Left hindlimb (tissue), 1 donor: ENCODE measurements at regions not wholly inside any gene's neighbourhood (a gene's known extent, or its start where the extent isn't known, plus 50 kb on each side); places are given as distances from the start of the nearest gene placed in this dataset.
"Not testable (repeated sequence)": the region's sequence is repeated elsewhere in the genome, so short reads cannot be mapped to it uniquely, and the experiment has no call there.

Source experiments
- DNase-seq: peaks from one replicate; pipeline ENCODE4 v3.0.0-alpha.2; 2018

- DNase-seq = not testable (repeated sequence)
Measured at GRCh38 chr21:35590284-35590683, 470.0 kb downstream of the SETD4 start.

DNA sequence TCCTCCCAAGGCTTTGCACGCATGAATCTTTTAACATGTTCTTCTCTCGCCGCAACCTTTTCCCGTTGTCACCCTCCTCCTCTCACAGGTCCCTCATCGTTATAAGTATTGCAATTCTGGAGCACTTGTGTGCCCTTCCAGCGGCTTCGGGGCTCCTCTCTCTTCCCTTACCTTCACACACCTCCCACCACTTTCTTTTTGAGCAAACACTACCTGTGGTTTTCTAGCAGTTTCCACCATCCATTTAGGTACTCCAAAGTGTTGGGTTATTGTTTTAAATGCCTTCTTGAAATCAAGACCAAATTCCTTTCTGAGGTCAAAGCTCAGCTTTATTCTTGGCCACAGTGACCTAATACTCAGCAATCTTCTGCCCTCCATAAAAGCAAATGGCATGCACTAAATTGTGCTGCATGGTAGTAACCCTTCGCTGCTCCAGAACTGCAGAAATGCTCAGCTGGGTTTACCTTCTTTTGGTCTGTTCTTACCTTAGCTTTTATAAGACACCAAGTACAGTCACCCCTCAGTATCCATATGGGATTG is 472.4 kb downstream of the SETD4 start:
- DNase-seq = no peak

DNA sequence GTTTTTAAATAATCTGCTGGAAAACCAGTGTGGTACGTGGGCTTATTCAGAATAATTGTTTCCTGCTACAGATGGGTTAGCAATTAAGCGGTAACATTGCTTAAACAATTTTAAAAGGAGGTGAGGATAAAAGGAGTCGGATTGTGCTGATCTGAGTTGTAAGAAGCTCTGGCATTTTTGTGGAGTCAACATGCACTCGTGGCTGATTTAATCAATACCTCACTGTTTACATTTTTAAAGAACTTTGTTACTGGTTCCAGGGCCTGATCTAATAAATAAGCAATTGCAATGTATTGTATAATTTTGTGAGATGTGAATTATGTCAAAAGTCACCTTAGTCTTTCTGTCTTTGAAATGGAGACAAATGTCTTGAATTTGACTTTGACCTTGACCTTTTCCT is 474.0 kb downstream of the SETD4 start:
- no peak for DNase-seq

DNA sequence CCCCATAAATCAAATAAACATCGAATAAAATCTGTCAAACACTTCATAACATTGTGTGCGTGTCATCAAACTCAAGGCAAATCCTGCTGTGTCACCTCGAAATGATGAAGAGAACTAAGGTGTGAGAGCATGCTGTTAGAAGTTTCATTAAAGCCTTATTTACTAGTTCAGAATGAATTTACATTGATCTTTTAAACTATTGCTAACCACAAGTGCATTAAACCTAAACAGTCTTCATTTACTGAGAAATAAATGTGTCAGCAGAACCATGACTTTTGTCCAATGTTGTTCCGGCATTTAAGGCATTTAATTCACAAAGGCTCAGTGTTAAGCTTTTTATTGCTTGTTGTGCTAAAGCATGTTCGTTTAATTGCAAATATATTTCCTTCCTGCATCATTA is 474.4 kb downstream of the SETD4 start:
- no peak for DNase-seq

DNA sequence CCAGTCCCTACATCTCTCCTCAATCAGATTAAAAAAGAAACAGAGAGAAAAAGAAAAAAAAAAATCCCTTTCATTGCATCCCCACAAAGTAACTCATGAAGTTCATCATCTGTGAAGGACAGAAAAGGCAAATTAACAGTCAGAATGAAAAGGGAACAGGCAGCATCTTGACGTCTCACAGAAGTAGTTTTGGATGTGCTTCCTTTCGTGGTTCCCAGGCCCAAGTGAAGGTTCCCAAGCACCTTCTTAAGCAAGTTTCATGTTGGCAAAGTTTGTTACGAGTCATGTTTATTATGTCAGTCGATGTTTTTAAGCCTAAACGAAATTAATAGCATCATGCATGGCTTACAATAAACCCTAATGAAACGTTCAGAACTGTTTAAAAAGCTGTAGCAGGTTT is 475.2 kb downstream of the SETD4 start:
- DNase-seq = no peak

- DNase-seq = no peak
Measured at GRCh38 chr21:35583566-35584216, 476.6 kb downstream of the SETD4 start.

- no peak for DNase-seq
Measured at GRCh38 chr21:35582731-35583130, 477.6 kb downstream of the SETD4 start.

- DNase-seq = no peak
Measured at GRCh38 chr21:35581640-35582039, 478.7 kb downstream of the SETD4 start.

DNA sequence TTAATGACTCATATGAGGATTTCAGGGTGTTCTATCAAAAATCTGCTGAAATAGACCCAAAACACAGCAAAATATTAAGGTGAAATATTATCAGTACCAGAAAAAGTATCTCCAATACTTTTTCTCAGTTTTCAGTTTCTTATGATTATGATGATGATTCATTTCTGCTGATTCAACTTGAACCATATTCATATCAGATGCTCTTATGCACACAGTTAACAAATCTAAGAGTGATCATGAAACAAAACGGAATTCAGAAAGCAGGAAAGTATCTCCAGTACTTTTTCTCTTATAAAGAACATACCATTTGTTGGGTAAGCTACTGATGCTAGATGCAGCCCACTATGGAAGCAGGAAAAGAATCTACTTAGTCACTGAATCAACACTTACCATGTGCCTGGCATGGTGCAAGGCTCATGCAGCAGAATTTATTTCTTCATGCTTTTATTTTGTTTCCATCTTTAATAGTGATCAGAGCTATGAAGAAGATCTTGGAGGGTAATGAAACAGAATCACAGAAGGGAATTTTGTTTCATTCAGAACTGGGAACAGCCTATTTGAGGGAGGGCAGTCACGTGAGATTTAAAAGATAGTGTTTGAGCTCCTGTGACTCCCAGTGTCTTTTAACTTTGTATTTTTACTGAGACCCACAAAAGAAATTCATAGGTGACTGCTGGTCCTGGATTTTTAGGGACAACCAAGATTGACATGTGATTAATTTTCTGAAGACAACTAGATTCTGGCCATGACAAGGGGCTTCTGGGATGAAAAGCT is 480.6 kb downstream of the SETD4 start:
- DNase-seq = no peak

- DNase-seq = no peak
Measured at GRCh38 chr21:35578831-35579471, 481.4 kb downstream of the SETD4 start.

DNA sequence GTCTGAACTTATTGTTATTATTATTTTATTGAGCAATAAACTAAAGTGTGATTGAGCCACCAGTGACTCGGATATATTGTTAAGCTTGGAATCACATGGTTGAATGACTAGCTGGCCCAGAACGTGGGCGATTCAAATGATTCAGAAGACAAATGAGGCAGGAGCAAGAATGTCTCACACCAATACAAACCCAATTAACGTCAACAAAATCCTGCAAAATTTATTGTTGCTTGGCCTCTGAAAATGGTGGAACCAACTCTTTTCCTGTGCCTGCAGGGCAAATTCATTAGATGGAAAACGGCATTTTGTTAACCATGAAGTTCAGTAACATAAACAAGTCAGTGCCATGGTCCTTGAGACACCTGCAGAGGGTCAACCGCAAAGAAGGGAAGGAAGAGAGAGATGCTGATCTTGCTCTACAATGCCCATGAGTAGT is 482.0 kb downstream of the SETD4 start:
- DNase-seq = no peak

DNA sequence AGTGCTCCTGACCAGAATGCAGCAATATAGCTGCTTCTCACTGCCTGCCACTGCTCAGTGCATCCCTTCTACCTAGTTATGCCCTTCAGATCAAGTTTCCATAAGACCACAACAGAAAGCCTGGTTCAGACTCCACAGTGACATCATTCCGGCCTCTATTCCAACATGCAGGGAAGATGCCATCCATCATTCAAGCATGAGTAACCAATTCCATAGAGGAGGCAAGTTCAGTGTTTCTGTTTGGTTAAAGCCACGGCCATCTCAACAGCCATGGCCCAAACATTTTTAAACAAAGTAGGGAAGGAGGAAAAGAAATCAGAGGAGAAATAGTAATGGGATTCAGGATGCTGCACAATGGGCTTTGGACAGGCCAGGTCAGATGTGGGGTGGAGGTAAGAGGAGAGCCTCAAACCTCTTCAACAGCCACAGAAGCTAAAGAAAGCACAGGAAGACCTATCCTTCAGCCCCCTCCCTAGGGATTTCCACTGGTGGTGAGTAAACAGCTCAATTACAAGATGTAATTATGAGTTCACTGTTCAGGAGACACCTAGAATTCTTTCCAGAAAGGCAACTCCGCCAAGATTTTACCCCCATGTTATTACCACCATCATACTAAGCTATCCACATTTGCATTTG is 484.9 kb downstream of the SETD4 start:
- no peak for DNase-seq

DNA sequence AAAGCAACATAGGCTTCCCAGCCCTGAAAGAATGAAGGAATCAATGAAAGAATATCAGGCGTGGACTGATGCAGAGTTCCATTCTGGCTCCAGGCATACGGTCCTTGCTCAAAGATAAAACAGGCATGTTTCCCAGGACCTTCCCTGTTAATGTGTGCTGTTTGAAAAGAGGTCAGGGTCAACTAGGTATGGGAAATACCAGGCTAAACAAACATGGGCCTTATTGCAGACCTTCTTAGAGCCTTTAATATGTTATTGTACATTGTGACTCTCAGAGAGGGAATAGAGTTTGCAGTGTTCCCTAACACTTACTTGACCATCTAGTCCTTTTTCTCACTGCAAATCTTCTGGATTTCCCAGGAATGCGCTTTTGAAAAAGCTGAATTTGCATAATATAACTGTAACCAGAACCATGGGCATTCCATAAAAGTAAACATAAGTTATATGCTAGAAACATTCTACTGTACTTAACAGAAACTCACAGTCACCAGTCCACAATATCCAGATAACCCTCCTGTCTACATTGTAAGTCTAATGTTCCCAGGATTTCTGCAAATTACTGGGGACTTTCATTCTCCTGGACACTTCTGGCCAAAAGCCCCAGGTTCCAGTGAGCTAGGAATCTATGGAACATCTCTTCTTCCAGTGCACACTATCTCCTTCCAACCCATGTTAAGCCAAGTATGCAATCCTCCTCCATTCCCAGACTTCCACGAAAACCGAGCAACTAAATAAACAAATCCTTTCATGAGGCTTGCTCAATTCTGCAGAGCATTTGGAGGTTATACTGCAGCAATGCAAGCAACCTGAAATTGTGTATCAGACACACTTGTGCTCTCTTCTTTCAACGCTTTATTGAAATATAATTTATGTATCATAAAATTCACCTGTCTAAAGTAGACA is 486.6 kb downstream of the SETD4 start:
- no peak for DNase-seq

DNA sequence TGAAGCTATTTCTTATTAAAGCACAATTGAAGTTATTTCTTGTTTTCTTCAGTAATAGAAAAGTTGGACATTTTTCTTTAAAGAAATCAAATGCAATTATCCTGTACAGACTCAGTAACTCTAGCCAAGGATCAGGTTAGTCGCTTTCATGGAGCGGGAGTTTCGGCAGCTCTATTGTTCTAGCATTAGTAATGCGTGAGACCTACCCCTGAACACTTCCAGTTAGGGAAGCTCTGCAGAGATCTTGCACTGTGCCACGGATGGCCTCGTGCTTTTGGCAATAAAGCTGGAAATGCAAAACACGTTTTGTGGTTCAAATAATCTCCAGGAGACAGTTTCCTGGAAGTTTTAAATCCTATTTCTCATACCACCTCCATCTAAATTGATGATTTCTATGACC is 488.4 kb downstream of the SETD4 start:
- DNase-seq = no peak

GRCh38 chr21:35568643-35569042 is 491.7 kb downstream of the SETD4 start:
- DNase-seq = no peak

GRCh38 chr21:35566874-35567273 is 493.5 kb downstream of the SETD4 start:
- DNase-seq = no peak

DNA sequence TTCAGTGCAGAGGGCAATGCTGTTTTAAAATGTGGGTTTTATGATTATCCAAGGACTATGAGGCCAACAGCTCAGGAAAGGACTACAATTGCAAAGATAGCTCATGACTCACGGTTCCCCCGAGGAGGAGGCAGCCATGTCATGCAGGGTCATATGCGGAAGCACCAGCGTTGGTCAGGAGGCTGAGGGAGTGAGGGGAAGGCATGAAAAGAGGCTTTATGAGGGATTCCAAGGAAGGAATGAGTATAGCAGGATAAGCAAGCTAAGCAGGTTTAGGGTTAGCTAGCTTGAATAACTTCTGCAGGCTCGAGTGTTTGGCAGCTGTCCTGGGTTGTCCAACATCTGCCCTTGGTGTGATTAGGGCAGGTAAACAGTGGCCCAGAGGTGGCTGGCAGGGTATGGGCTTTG is 495.1 kb downstream of the SETD4 start:
- peak; percentile 53 for DNase-seq

GRCh38 chr21:35563885-35564451 is 496.4 kb downstream of the SETD4 start:
- peak; percentile 81 for DNase-seq

- DNase-seq = no peak
Measured at GRCh38 chr21:35562876-35563275, 497.4 kb downstream of the SETD4 start.

GRCh38 chr21:35561116-35561515 is 499.2 kb downstream of the SETD4 start:
- no peak for DNase-seq

- no peak for DNase-seq
Measured at GRCh38 chr21:35559829-35560225, 500.5 kb downstream of the SETD4 start.
